Renal cortex interstitium (tissue), 11 donors: ENCODE measurements at regions not wholly inside any gene's neighbourhood (a gene's known extent, or its start where the extent isn't known, plus 50 kb on each side); places are given as distances from the start of the nearest gene placed in this dataset.

Experiments used
- DNase-seq, 11 donors: peaks; one replicate each; pipeline ENCODE4 v3.0.0-alpha.2; 2013; ENCODE audit warnings: low read depth in 9 of 11, low spot score in 4 of 11; ENCODE audit errors: extremely low read depth in 1 of 11

DNA sequence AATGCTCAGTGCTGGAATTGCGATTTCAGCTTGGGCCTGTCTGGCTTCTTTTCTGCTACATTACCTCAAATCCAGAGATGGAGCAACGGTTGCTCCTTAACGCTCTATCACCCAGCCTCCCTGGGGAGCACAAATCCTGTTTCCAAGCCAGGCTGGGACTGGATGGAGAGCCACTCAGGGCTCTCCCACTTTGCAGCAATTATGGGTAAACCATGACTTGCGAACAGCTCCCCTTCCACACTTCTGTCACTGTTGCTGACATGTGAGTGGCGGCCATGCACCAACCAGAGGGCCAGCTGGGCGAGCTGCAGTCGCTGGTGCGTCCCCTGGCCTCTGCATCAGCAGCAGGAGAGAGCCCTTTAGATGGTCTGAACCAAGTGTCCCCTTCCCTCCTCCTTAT is 65.1 kb upstream of the RAB4A start:
- DNase-seq: no peak

GRCh38 chr1:229207916-229208315 is 63.0 kb upstream of the RAB4A start:
- DNase-seq: no peak

GRCh38 chr1:229208481-229208880 is 62.4 kb upstream of the RAB4A start:
- DNase-seq: no peak

- no peak for DNase-seq
These were observed 61.5 kb upstream of the RAB4A start for GRCh38 chr1:229209386-229209785.

GRCh38 chr1:229209816-229210215 is 61.1 kb upstream of the RAB4A start:
- no peak for DNase-seq

GRCh38 chr1:229210844-229211243 is 60.1 kb upstream of the RAB4A start:
- no peak for DNase-seq

DNA sequence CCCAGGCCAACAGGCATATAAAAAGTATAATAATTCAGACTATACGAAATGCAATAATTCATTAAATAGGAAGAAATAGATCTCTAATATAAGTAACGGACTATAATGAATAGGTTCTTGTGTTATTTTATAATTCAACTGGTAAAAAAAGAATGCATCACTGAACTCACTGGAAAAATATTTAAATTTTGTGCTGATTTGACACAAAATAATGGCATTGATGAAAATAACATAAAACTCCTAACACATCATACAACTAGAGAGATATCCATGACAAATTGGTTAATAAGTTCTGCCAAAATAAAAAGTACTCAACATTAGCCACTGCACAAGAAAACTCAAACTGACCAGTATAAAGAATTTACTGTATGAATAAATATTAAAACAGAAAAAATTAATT is 57.1 kb upstream of the RAB4A start:
- no peak for DNase-seq

- DNase-seq: no peak
These were observed 53.2 kb upstream of the RAB4A start for GRCh38 chr1:229217716-229218115.

DNA sequence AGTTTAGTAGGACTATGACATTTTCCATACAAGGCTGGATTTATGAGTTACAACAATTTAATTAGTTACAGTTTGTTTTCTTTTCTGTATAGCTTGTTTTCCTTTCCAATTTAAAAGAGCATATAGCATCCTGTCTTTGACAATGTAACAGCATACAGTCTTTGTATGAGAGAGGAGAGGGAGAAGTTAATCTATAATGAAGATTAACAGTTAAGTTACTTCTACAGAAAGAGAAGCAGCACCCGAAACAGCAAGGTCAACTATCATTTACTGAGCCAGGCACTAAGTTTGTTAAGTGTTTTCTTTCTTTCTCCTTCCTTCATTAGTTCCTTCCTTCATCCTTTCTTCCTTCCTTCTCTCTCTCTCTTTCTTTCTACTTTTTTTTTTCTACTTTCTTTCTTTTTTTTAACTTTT is 52.3 kb upstream of the RAB4A start:
- no peak for DNase-seq

DNA sequence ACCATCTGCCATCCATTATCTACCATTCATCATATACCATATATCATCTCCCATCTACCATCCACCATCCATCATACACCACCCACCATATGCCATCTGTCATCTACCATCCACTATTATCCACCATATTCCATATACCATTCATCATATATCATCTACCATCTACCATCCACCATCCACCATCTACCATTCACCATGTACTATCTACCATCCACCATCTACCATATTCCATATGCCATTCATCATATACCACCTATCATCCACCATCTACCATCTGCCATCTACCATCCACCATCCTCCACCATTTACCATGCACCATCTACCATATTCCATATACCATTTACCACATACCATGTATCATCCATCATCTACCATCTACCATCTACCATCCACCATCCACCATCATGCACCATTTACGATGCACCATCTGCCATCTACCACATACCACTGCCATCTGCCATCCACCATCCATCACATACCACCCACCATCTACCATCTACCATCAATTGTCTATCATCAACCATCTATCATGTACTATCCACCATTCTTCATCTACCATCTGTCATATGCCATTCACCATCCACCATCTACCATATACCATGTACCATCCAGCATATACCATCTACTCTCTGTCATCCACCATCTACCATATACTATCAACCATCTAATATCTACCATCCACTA is 50.6 kb upstream of the RAB4A start:
- no peak for DNase-seq

DNA sequence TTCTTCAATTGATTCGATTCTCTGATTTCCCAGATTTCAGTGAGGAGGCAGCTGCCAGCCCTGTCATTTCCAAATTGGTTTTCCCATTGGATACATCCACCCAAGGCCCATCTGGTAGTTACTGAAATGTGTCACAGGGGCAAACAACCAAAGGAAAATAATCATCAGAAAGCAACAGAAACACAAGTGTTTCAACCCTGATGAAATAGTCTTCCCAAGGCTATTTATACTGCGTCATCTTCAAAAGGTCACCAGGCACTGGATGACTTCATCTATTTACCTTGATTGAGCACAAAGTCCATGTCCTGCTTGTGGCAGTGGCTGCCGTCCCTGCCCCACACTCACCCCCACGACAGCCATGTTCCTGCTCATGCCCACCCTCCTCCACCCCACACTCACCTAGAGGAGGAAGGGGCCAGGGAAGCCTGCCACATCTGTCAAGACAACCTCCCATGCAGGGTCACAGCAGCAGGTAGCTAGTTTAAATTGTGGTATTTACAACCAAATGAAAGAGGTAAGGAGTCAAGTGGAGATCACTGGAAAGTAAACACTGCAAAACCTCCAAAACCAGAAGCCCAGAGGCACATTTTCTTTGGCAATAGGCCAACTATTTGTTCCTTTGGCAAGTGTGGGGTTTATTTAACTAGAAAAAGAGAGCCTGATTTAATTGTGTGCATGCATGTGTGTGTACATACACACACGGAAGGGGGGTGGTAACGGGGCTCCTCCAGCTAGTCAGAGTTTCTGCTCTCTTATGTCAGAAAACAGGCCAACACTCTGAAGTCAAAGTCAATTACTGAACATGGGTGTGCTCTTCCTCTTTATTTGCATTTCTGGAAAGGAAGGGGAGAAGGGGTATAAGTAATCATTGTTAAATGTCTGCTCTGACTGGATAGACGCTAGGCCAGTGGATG is 49.5 kb upstream of the RAB4A start:
- peak in 1 of 11 donors; percentile 69 for DNase-seq
